Eye (tissue), 1 donor: ENCODE measurements at regions not wholly inside any gene's neighbourhood (a gene's known extent, or its start where the extent isn't known, plus 50 kb on each side); places are given as distances from the start of the nearest gene placed in this dataset.
A peak's percentile ranks its signal among the peaks of the same experiment; 100 is the strongest.

ENCODE experiments used
- DNase-seq: peaks from one replicate; pipeline ENCODE4 v3.0.0-alpha.2; 2015

DNA sequence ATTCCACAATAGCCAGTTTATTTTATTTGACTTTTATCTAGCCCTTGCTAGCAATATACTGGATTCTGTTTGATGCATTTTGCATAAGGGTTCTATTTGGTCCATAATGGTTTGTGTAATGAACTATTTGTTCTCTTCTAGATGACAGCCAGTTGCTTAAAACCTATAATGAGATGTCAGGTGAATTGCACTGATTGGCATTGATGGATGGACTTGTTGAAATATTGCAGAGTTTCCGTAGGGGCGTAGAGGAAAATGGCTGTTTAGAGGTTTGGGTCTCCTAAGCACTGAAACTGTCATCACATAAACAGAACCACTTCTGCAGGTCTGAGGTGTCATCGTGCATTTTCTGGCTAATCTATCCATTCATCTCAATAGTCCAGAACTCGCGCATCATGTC lies 124.9 kb upstream of the HDAC9 start:
- peak; percentile 56 for DNase-seq

DNA sequence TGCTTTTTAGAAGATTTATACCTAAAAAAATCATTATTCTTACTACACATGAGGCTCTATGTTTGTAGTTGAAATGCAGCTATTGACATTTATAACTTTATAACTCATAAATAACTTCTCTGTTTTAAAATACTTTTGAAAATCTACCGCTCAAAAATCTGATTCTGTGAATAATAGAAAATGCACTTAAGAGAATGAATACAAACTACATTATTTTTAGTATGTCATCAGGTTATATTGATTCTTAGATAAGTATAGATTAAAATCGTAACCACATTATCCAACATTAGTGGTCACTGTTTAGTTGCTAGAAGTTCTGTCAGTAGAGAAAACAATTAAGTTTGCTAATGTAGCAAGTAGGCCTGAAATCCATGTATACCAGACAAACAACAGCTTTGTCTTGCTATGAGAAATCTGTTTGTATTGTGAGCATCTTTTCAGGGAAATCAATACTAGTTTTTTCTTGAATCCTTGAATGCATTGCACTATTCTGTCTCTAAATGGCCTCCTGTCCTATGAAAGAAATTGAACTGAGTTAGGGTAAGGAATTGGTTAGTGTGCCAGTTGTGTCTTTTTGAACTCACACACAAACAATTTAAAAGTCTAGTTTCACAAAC lies 116.5 kb upstream of the HDAC9 start:
- no peak for DNase-seq

DNA sequence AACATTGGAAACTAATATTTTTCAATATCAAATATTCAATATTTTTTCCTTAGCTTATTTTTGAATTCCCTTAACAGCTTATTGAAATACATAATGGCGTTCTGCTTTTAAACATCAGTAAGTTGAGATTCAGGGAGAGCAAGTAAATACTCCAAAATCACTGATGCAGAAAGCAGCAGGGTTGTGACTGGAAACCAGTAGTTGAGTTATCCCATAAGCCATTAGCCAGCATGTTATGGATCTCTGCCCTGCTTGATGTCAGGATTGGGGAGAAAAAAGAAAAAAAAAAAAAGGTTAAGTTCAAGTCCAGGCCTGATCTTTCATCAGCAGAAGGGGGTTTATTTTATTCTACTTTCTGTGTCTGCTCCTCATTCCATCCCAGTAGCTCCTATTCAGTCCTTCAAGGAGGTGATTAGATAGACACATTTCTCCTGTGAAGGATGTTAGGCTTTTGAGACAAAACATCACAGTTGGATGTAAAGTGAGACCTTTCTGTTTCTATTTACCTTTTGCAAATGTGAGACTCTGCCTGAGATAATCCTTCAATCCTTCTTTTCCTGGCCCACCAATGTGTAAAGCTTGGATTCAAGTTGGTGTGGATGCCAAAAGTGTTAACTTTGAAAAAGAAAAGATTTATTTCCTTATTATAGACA lies 110.9 kb upstream of the HDAC9 start:
- DNase-seq, result no peak

DNA sequence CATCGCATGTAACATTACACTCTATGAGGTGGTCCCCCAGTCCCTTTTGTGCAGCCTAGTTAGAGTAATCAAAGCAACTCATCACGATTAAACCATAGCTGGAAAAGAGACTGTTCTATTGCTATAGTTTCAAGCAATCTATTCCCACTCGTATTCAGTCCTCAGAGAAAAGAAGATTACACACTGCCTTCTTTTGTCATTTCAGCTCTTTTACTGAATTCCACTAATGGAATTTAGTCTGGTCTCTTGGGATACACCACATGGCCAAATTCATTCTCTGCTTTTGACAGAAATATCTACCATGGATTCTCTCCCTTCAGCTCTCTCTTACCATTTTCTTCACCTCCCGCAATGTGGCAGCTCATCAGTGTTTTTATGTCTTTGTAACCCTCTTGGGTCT lies 108.9 kb upstream of the HDAC9 start:
- no peak for DNase-seq

DNA sequence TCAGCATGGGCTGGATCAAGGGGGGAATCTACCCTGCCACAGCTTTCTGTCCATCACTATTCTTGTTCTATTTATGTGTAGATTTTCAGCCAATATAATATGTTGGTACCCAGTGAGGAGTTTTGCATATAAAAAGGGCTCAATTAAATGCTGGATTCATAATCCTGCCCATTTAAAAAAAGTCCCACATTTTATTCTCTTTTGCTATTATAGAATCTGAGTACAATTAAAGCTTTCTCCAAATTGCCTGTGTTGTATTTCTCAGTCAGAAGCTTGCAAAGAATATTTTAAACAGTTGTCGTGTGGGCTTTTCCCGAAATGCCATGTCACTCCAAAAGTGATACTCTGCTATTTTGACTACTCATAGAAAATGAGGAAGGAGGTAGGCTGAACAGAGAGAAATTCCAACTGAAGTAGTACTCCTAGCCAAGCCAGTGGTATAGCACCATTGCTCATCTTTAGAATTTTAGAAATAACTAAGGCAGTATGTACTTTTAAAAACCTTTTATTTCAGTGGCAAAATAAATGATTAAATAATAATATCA lies 108.3 kb upstream of the HDAC9 start:
- no peak for DNase-seq

DNA sequence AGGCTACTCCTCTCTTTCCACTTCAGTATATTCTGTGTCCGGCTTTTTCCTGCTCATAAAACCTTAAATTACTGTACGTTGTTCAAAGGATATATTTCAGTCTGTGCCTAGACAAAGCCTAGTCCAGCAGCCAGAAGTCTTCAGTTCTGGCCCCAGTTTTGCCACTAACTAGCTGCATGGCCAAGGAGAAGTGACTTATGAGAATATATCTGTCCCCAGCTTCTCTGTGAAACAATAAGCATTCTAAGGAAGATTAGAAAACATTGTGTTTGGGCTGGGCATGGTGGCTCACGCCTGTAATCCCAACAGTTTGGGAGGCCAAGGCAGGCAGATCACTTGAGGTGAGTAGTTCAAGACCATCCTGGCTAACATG lies 105.0 kb upstream of the HDAC9 start:
- no peak for DNase-seq

DNA sequence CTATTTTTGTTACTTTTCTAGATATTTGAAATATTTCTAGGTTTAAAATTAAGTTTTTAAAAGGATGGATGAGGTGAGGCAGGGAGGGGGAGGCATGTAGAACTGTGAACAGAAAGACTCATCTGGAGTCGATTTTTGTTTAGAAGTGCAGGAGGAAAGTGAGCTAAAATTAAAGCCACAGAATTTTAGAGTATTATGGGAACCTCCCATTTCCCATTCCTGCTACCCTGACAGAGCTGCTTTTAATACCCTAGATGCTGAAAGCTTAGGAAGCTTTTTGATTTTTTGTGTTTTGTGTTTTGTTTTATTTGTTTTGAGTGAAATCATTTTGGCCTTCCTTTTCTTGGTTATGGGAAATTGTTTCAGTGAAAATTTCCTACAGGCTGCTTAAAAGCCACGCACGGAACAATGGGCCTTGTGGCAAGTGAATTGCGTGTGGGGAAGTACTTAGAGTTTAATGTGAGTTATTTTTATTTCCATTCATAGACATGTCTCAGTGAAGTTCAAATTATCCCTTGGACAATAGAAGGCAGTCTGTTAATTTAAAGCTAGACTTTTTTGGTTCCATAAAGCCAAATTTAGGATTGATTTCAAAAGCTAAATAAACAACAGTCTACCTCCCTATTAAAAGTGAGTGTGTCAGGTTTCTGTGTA lies 102.0 kb upstream of the HDAC9 start:
- DNase-seq, result no peak

DNA sequence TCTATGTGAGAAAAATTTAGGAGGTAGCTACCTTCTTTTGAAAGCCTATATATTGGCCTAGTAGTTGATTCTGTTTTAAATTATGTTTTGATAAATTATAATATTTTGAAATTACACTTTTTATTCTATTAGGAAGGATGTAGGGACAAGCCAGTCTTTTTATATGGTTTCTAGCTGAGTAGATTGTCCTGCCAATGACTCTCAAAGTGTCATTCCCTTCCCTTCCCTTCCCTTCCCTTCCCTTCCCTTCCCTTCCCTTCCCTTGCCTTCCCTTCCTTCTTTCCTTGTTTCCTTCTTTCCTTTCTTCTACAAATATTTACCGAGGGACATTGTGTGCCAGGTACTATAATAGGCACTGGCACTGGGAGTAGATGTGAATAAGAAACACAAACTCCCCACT lies 99.7 kb upstream of the HDAC9 start:
- DNase-seq, result no peak

DNA sequence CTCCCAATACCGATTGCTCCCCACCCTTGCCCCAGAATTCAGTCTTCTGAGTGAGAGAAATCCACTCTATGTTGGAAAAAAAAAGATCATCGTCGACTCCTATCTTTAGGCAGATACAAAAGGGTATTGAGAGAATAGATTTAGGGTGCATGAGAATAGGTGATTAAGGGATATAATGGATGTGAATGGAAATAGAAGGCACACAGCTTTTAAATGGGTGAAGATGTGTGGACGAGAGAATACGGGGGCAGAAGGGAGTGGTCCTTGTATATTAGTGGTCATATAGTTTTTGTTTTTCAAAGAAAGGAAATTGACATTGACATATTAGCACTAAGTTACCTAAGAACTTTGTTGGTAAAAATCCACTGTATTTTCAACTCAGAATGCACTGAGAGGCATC lies 98.6 kb upstream of the HDAC9 start:
- DNase-seq, result no peak

DNA sequence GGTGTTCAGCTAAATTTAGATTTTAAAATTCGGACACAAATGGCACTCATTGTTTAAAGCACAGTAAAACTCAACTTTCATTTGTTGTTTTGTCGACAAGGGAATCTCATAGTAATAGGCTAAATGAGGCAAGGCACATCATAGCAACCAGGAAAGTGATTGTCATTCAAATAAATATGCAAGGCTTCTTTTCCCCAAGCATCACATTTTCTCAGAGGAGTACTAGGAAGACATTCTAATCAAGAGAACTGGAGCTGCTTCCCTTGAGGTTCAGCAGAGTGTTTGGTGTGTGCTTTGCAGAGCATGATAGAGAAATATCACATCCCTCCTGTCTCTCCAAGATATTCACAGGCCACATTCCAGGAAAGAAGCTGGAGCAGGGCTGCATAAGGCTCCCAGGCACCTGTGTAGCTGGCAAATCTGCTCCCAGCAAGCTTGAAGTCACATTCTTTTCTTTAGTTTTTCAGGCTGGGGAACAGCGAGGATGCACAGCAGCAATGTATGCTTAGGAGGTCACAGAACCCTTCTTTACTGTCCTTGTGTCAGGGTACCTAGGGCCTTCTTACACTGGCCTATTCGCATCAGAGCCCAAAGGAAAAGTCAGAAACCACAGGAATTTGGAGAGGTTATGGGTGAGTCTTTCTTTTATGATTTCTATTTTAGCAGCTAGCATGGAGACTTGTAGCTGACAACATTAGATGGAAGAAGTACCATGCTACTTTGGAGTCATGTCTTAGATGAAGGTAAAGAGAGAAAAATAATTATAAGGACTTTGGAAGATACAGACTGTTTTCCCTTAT lies 95.9 kb upstream of the HDAC9 start:
- DNase-seq, result no peak

DNA sequence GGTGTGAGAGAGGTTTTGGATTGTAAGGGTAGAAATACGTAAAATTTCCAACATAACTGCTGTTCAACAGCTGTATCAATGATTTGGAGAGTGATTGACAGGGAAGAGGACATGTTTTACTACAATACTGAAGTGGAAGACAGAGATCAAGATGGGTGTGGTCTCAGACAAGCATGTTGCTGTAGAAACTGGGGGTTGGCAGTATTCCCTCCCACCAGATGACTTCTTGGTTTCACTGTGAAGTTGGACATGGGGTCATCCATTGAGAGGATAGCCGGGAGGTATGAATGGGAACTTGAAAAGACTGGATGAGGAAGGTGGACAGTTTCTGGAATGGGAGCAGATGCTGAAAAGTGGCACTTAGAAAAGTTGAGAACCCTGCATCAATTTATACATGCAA lies 95.3 kb upstream of the HDAC9 start:
- DNase-seq, result no peak

DNA sequence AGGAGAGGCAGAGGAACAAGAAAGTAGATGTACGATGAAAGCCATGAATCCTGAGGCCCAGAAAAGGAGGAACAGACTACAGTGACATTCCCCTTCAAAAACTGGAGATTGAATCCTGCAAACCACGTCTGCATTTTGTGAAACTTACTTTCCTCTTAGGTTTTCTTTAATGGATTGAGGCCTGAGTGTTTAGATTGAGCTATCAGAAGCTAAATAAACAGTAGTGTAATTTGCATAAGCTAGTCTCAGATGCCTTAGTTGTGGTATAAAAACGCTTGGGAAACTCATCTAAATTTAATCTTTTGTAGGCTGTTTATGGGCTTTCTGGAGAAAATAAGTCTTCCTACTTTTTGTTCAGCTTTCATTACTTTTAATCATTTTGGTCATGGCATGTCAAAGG lies 94.8 kb upstream of the HDAC9 start:
- DNase-seq, result no peak

DNA sequence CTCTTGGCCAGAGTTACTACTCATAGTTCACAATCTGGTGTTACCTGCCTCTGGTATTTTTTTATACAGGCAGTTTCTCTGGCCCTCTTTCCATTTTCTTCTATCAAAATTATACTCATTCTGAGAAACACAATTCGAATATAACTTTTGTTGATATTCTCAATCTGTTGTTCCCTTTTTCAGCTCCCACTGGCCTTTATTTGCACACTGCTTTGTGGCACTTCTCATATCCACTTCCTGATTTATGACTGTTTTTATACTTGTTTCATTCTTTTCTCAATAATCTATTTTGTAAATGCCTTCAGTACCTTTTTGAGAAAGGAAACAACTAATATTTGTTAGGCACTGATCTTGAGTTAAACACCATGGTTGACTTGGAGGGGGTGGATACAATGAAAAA lies 93.8 kb upstream of the HDAC9 start:
- no peak for DNase-seq

DNA sequence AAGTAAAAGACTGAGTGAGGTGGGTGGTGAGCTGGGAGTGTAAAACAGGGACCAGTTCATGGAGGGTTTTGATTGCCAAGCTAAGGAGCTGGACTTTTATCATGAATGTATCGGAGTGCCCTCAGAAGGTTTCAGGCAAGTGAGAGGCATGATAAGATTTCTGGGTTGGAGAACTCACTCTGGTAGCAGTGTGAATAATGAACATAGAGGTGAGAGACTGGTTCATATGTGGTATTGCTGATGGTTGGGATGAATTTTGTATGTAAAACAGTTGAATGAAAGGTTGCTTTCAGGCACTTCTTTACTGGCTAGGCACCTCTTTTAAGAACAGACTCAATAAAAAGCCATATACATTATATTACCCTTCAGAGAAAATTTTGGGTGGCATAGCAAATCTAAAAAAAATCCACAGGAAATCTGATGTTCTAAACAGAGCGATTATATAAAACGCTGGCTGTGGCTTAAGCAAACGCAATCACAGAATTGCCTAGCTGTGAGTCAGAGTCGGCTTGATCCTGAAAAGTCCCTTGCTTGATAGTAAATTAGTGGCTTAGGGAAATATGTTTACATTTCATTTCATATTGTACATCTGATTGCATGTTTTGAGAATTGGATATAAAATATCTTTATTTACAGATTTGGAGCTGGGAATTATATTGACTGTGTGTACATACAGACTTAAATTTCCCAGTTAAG lies 92.9 kb upstream of the HDAC9 start:
- no peak for DNase-seq

DNA sequence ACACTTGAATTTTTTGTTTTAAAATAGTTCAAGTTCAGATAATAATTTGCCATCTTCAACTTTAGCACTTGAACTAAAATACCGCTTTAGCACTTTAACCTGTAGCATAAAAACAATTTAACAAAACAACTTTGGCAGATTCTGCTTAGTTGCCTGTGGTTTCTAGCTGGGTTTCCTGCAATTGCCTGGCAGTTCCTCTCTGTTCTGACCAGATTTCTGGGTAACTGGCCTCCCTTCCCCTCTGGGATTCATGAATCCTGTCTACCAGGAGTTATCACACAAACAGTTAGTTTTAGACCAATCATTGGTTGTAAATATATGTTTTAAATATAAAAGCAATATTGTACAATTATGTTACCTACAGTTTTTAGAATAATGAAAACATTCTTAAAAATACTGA lies 89.8 kb upstream of the HDAC9 start:
- no peak for DNase-seq

DNA sequence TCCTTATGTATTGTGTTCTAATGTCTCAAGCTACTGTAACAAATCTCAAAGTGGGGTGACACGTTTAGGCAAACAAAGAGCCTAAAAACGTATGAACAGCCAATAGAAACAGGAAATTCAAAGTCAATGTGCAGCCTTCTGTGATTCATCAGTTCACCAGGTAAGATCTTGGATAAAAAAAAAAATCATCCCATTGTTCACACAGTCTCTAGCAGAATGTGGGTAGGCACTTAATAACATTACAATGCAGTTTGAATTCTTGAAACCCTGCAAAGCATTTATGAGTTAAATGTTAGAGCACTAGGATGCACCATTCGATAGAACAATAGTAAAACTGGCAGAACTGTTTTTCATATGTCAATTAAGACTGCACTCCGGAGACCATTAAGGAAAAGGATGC lies 88.2 kb upstream of the HDAC9 start:
- no peak for DNase-seq

DNA sequence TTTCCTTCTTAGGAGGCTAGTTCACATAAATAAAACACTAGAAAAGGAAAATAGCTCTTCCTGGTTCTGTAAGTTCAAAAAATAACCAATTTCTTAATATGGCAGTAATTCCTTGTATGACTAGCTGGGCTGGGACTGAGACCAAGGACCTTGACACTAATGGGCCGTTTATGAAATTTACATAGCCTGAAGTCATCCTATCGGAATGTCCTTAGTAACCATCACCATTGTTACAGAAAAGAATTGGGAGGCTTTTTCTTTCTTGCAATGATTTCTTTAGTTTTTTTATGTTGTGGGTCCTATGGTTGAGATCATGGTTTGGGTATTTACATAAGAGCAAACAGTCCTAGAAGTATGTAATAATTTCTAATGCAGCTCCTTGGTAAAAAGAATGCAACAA lies 87.1 kb upstream of the HDAC9 start:
- DNase-seq, result no peak

DNA sequence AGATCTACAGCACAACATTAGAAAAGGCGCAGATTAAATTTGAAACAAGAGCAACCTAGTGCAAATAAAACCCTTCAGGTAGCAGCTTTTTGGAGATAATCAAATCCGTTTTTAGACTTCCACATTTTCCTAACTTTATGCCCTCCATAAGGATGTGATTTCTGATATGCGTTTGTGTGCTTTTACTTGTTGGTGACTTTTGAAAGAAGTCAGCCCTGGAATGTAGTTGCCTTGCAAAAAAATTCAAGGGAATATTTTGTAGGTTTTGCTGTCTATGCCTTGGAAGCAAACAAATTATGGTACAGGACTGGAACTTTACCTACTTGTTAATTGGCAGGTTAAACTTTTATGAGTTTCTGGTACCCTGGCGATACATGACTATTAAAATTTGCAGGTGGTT lies 86.7 kb upstream of the HDAC9 start:
- no peak for DNase-seq

DNA sequence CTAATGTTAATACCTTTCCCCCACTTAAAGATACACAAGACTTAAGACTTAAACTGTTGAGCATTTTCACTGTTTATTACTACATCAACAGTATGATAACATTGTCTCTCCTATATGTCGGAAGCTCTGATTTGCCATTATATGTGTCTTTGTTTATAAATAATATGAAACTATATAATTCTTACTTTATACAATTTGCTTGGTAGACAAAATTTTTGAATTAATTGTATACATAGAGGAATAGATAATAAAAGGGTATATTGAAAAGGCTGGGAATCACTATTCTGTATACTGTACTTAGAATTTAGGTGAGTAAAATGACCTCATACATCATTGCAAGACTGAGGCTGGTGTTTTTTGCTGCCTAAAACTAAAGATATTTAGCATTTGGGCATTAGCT lies 82.1 kb upstream of the HDAC9 start:
- no peak for DNase-seq

DNA sequence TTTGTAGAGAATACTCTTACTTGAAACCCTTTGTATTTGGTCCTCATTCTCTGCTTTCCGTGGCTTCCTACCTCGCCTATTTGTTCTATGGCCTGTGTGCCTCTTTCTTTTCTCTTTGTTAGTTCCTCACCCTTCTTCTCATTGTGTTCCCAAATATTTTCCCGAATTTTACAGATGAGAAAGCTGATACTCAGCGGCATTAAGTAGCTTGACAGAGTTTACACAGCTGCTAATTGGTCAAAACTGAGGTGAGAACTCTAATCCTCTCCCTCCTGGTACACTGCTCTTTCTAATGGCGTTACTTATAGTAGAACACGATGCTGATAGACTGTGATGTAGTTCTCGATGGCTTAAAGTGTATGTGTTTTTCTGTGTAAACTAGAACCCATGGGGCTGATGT lies 80.7 kb upstream of the HDAC9 start:
- no peak for DNase-seq

DNA sequence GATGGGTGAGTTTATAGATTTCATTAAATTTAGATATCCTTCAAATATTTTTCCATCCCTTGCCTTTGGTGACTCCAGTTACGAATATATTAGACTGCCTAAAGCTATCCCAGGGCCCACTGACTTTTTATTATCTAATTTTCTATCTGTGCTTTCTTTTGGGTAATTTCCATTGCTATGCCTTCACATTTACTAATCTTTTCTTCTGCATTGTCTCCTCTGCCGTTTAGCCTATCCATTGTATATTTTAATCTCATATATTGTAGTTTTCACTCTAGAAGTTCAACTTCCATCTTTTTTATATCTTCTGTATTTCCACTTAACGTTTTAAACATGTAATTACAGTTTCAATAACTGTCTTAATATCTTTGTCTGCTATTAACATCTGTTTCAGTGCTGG lies 78.6 kb upstream of the HDAC9 start:
- no peak for DNase-seq

DNA sequence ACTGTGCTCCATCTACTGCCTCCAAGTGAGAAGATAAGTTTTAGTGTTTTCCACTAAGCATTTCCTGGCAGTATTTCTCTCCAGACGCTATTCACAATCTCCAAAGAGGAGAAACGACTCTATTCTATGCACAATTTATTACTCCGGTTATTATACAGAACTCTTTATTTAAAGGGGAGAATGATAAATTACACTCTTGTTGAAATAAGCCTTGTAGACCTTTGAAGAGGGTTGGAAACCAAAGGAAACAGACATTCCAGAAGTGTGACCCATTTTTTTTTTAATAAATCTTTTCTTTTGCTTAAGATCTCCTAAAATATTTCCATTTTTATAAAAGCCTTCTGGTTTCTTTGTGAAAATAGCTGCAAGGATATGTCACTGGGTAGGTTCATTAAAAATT lies 76.1 kb upstream of the HDAC9 start:
- no peak for DNase-seq

DNA sequence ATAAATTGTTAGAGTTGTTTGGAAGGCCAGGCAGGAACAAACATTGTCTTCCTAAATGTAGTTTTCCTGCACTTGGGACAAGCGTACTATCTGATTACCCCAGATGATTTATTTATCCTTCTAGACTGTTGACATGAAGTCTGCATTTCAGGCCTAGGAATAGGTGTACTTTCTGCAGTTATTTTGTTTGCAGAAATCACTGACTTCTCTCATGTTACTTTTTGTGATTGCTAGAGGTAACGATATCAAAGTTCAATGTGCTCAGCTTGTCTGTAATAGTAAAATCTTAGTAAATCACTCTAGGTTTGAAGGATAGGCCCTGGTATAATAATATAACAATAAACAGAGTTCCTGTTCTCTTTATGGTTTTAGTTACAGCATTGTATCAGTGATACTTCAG lies 75.4 kb upstream of the HDAC9 start:
- DNase-seq, result no peak
